GM19351 (cell line): ENCODE measurements at regions not wholly inside any gene's neighbourhood (a gene's known extent, or its start where the extent isn't known, plus 50 kb on each side); places are given as distances from the start of the nearest gene placed in this dataset.
A peak's percentile ranks its signal among the peaks of the same experiment; 100 is the strongest.
"Not testable (repeated sequence)": the region's sequence is repeated elsewhere in the genome, so short reads cannot be mapped to it uniquely, and the experiment has no call there.

Experiments
- ATAC-seq: cut with Tn5 transposase; IDR thresholded peaks from one replicate; pipeline ENCODE4 v1.9.1; 2021; ENCODE audit warnings: mild to moderate bottlenecking, moderate library complexity; ENCODE audit not compliant: unreplicated experiment

GRCh38 chr4:137890812-137891211 is 351.3 kb downstream of the SLC7A11 start:
- ATAC-seq: no peak

GRCh38 chr4:137881641-137882040 is 349.3 kb upstream of the PCDH18 start:
- no peak for ATAC-seq

GRCh38 chr4:137868067-137868466 is 335.8 kb upstream of the PCDH18 start:
- not testable (repeated sequence) for ATAC-seq

- no peak for ATAC-seq
Observed at GRCh38 chr4:137866671-137867070, 334.4 kb upstream of the PCDH18 start.

GRCh38 chr4:137861682-137862081 is 329.4 kb upstream of the PCDH18 start:
- no peak for ATAC-seq

GRCh38 chr4:137853424-137853823 is 321.1 kb upstream of the PCDH18 start:
- no peak for ATAC-seq

- no peak for ATAC-seq
Observed at GRCh38 chr4:137852326-137852725, 320.0 kb upstream of the PCDH18 start.

GRCh38 chr4:137851435-137851834 is 319.1 kb upstream of the PCDH18 start:
- ATAC-seq: no peak

GRCh38 chr4:137827945-137828344 is 295.7 kb upstream of the PCDH18 start:
- ATAC-seq: not testable (repeated sequence)

- ATAC-seq: no peak
Observed at GRCh38 chr4:137825505-137825904, 293.2 kb upstream of the PCDH18 start.

GRCh38 chr4:137823007-137823406 is 290.7 kb upstream of the PCDH18 start:
- no peak for ATAC-seq

- peak; percentile 96 for ATAC-seq
Observed at GRCh38 chr4:137819964-137820383, 287.7 kb upstream of the PCDH18 start.

GRCh38 chr4:137812258-137812657 is 280.0 kb upstream of the PCDH18 start:
- no peak for ATAC-seq

GRCh38 chr4:137806420-137806819 is 274.1 kb upstream of the PCDH18 start:
- no peak for ATAC-seq

- ATAC-seq: no peak
Observed at GRCh38 chr4:137804906-137805495, 272.7 kb upstream of the PCDH18 start.

- no peak for ATAC-seq
Observed at GRCh38 chr4:137800861-137801260, 268.6 kb upstream of the PCDH18 start.

GRCh38 chr4:137794764-137795254 is 262.5 kb upstream of the PCDH18 start:
- no peak for ATAC-seq

- ATAC-seq: not testable (repeated sequence)
Observed at GRCh38 chr4:137789263-137789662, 257.0 kb upstream of the PCDH18 start.

- ATAC-seq: not testable (repeated sequence)
Observed at GRCh38 chr4:137783923-137784322, 251.6 kb upstream of the PCDH18 start.

GRCh38 chr4:137775701-137776100 is 243.4 kb upstream of the PCDH18 start:
- ATAC-seq: no peak

GRCh38 chr4:137774501-137774900 is 242.2 kb upstream of the PCDH18 start:
- no peak for ATAC-seq

GRCh38 chr4:137768881-137769280 is 236.6 kb upstream of the PCDH18 start:
- no peak for ATAC-seq

GRCh38 chr4:137768196-137768595 is 235.9 kb upstream of the PCDH18 start:
- no peak for ATAC-seq
